Heart right ventricle (tissue), 16 donors: ENCODE measurements at regions not wholly inside any gene's neighbourhood (a gene's known extent, or its start where the extent isn't known, plus 50 kb on each side); places are given as distances from the start of the nearest gene placed in this dataset.

Source experiments
- ATAC-seq, 8 donors: fragments of 200-7000 bp; cut with Tn5 transposase; one replicate each; pipeline ENCODE4 v1.9.1; 2020; ENCODE audit warnings: mild to moderate bottlenecking in 8 of 8, moderate library complexity in 8 of 8, moderate number of reproducible peaks in 1 of 8
- DNase-seq, 2 donors: peaks; one replicate each; pipeline ENCODE4 v3.0.0-alpha.2; 2020
- H3K27ac ChIP-seq, 10 donors: fragments of 200-600 bp; sonication (generic) in 2 of 10; one replicate each; pipeline versions ENCODE4 v1.5.0 to v1.8.0; 2020 to 2022; ENCODE audit warnings: mild to moderate bottlenecking in 3 of 10
- H3K27me3 ChIP-seq, 7 donors: fragments of 200-600 bp; one replicate each; pipeline ENCODE4 v1.8.0; 2021 to 2022; ENCODE audit warnings: mild to moderate bottlenecking in 2 of 7
- H3K36me3 ChIP-seq, 9 donors: fragments of 200-600 bp; sonication (generic) in 1 of 9; one replicate each; pipeline versions ENCODE4 v1.5.0 to v1.8.0; 2020 to 2022; ENCODE audit warnings: mild to moderate bottlenecking in 2 of 9
- H3K4me1 ChIP-seq, 9 donors: fragments of 200-600 bp; sonication (generic) in 1 of 9; one replicate each; pipeline versions ENCODE4 v1.5.0 to v1.8.0; 2020 to 2022; ENCODE audit warnings: mild to moderate bottlenecking in 4 of 9
- H3K4me3 ChIP-seq, 10 donors: fragments of 200-600 bp; sonication (generic) in 2 of 10; one replicate each; pipeline versions ENCODE4 v1.5.0 to v1.8.0; 2020 to 2022; ENCODE audit warnings: mild to moderate bottlenecking in 7 of 10, moderate library complexity in 2 of 10
- H3K9me3 ChIP-seq, 11 donors: fragments of 200-600 bp in 10 of 11; sonication (generic) in 2 of 11; one replicate each; pipeline versions ENCODE4 v1.5.0 to v1.8.0; 2013 to 2022; ENCODE audit warnings: mild to moderate bottlenecking in 2 of 11, control low read depth in 1 of 11, moderate library complexity in 1 of 11
- CTCF ChIP-seq, 9 donors: fragments of 200-600 bp; sonication (generic) in 2 of 9; IDR thresholded peaks; one replicate each; pipeline versions ENCODE4 v1.5.0 to v1.8.0; 2021 to 2022; ENCODE audit warnings: antibody characterized with exemption in 9 of 9, mild to moderate bottlenecking in 5 of 9, moderate library complexity in 1 of 9
- WGBS, 2 donors: extraction: QIAGEN DNeasy Blood & Tissue Kit; methylation state at CpG; one replicate each; pipeline ENCODE4 v1.1.7; 2013; ENCODE audit warnings: inconsistent platforms in 1 of 2; 5-methylcytosine and 5-hydroxymethylcytosine counted together
- intact Hi-C, 10 donors: fragments of 100-400 bp; cut with DNase I; formaldehyde crosslinking; loops; one replicate each; pipeline versions ENCODE4 v1.11.1 to v1.14.2; 2022
- donor health status: Arrhythmogenic right ventricular cardiomyopathy.
- donor health status: ischemic (EF 13 %, LVEDD 7.1; RV severe dilation, severe dysfunction).
- donor health status: healthy with polysubstance abuse.
- donor health status: DM: no; HTN: yes; CAD: no.
- donor health status: DM: no; HTN: no; CAD: no.
- donor health status: ischemic (EF 25% LVEDD 6.9; RV normal size, moderate dysfunction).
- donor health status: ischemic (EF 25% LVEDD 5.7; RV mildly dilated, moderate dysfunction).
- donor health status: healthy.
- donor health status: DM: yes; HTN: yes; CAD: no.
- donor health status: Ischemic cardiomyopathy.
- donor health status: ischemic (EF 35%, LVEDD 5.7; RV mildly dilated, moderate dysfunction).
- donor health status: nonischemic (EF 11% LVEDD 7.7; RV severe dilation, severe dysfunction).
- donor health status: DM: yes; HTN: yes; CAD: no.
- donor health status: PGD.
- donor health status: ischemic (EF 29% LVEDD 5.4; RV normal size, mild dysfunction).
- donor health status: nonischemic (EF 23%, LVEDD 6.1; RV moderate dilation, normal function).

DNA sequence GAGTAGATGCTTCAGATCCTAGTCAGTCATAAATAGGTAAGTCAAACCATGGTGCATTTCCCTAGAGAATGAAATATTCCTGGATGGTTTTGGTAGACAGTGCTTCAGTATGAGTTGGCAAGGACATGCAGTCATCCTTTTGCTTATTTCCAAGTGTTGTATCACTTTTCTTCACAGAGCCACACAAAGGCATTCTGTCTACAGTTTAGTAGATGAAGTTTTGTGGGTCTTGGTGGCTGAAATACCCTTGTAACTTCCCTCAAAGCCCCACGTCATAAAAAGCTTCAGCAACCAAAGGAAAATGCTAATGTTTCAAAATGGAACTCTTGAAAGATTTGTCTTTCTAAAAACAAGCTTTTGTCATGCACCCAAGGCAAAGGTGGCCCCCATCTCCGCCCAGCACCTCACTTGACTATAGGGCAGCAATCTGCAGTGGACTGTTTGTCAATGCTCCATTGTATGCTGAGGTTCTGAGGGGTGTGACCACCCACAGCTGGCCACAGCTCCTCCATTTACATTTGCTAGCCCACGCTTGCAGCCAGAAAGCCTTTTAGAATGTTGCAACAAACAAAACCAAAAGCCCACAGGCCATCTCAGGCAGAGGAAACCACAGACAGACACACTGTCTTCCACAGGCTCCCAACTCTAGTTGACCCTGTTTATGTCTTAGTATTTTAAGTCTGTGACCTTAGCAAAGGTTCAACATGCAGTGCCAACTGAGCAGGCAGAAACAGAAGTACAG lies 87.1 kb upstream of the FAM9C start:
- ATAC-seq (no peak), DNase-seq (no peak)
- no peak overlapping the region for H3K27ac ChIP-seq
- intact Hi-C loops, result no loop called here
- 84 to 92% methylated on average over 3 of the region's 3 CpGs for WGBS, 2 donors
- TF ChIP-seq CTCF (IDR thresholded peaks at IDR 0.05), result no peak
- H3K27me3 ChIP-seq, result peaks cover 0 to 19% (median 0%) of the 10 kb centered on the region in 7 donors
- peaks cover 0 to 21% (median 0%) of the 10 kb centered on the region in 9 donors for H3K4me1 ChIP-seq
- H3K36me3 ChIP-seq, result no peaks in the 10 kb centered on the region
- no peaks in the 10 kb centered on the region for H3K9me3 ChIP-seq
- no peak overlapping the region for H3K4me3 ChIP-seq

GRCh38 chrX:13130816-13131215 lies 86.4 kb upstream of the FAM9C start:
- H3K27ac ChIP-seq, result no peak overlapping the region
- peaks cover 0 to 22% (median 0%) of the 10 kb centered on the region in 7 donors for H3K27me3 ChIP-seq
- intact Hi-C loops, result no loop called here
- no peak for DNase-seq
- no peaks in the 10 kb centered on the region for H3K9me3 ChIP-seq
- no peaks in the 10 kb centered on the region for H3K36me3 ChIP-seq
- 66 to 71% methylated on average over 1 of the region's 1 CpG for WGBS, 2 donors
- no peak overlapping the region for H3K4me3 ChIP-seq
- TF ChIP-seq CTCF (IDR thresholded peaks at IDR 0.05), result no peak
- H3K4me1 ChIP-seq, result peaks cover 0 to 21% (median 0%) of the 10 kb centered on the region in 9 donors
- no peak for ATAC-seq

DNA sequence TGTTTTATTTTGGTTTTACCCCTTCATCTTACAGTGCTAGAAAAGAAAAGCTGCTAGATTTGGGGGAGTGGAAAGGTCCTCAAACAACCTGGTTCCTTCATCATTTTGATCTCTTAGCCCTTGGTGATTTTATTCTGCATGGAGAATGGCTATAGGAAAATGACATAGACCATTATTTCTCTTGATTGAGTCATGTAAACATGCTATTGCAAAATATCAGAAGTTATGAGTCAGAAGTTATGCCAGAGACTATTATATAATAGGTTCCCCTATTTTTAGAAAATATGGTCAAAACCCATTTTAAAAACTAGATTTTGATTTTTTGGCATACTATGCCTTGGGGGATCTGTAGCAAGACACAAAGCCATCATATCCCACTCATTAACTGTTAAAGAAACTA lies 83.7 kb upstream of the FAM9C start:
- Histone ChIP-seq H3K36me3 (no peaks in the 10 kb centered on the region), H3K4me3 (no peak overlapping the region), H3K9me3 (no peaks in the 10 kb centered on the region), H3K27me3 (peaks cover 0 to 38% (median 0%) of the 10 kb centered on the region in 7 donors), H3K27ac (peak overlapping the region in 2 of 10 donors; percentile 9 to 22), H3K4me1 (peaks cover 0 to 38% (median 6%) of the 10 kb centered on the region in 9 donors)
- intact Hi-C loops, result no loop called here
- TF ChIP-seq CTCF (IDR thresholded peaks at IDR 0.05), result no peak
- ATAC-seq (no peak), DNase-seq (no peak)

- peaks cover 0 to 37% (median 7%) of the 10 kb centered on the region in 9 donors for H3K4me1 ChIP-seq
- no peaks in the 10 kb centered on the region for H3K36me3 ChIP-seq
- DNase-seq (no peak), ATAC-seq (peak in 3 of 8 donors; percentile 16 to 39 (median 20))
- intact Hi-C loops, result no loop called here
- H3K4me3 ChIP-seq, result no peak overlapping the region
- H3K27me3 ChIP-seq, result peaks cover 0 to 46% (median 0%) of the 10 kb centered on the region in 7 donors
- no peak for TF ChIP-seq CTCF (IDR thresholded peaks at IDR 0.05)
- H3K9me3 ChIP-seq, result no peaks in the 10 kb centered on the region
- peak overlapping the region in 2 of 10 donors; percentile 12 to 43 for H3K27ac ChIP-seq
- WGBS, 2 donors, result 82 to 86% methylated on average over 3 of the region's 3 CpGs
Measured at GRCh38 chrX:13126775-13127174, 82.4 kb upstream of the FAM9C start.
